ENCODE measurements at regions not wholly inside any gene's neighbourhood (a gene's known extent, or its start where the extent isn't known, plus 50 kb on each side); places are given as distances from the start of the nearest gene placed in this dataset.

DNA sequence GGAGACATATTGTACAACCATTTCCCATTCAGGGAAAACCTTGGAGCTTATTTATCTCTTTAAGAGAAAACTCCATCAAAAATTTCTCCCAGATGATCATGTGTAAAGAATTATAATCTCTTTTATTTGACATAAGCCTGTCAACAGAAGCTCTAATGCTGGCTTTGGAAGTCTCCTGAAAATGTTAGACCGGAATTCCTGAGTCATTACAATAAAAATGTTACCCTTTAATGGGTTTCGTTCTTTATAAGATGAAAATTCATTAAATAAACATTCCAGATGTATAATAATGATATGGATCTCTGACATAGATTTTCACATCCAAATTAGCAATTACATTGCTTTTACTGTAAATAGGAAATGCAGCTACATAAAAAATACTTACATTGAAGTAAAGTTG, 1036.4 kb downstream of the EFNA5 start:
- no peak for TF ChIP-seq EZH2 (IDR thresholded peaks at IDR 0.05; ENCODE audit: borderline replicate concordance, insufficient read depth, low read depth, low read length, poor library complexity, severe bottlenecking)
- TF ChIP-seq, protein P1, sequence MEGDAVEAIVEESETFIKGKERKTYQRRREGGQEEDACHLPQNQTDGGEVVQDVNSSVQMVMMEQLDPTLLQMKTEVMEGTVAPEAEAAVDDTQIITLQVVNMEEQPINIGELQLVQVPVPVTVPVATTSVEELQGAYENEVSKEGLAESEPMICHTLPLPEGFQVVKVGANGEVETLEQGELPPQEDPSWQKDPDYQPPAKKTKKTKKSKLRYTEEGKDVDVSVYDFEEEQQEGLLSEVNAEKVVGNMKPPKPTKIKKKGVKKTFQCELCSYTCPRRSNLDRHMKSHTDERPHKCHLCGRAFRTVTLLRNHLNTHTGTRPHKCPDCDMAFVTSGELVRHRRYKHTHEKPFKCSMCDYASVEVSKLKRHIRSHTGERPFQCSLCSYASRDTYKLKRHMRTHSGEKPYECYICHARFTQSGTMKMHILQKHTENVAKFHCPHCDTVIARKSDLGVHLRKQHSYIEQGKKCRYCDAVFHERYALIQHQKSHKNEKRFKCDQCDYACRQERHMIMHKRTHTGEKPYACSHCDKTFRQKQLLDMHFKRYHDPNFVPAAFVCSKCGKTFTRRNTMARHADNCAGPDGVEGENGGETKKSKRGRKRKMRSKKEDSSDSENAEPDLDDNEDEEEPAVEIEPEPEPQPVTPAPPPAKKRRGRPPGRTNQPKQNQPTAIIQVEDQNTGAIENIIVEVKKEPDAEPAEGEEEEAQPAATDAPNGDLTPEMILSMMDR (IDR thresholded peaks at IDR 0.05), result no peak
